HG02885 (cell line): ENCODE measurements at regions not wholly inside any gene's neighbourhood (a gene's known extent, or its start where the extent isn't known, plus 50 kb on each side); places are given as distances from the start of the nearest gene placed in this dataset.
"Not testable (repeated sequence)": the region's sequence is repeated elsewhere in the genome, so short reads cannot be mapped to it uniquely, and the experiment has no call there.

Source experiments
- ATAC-seq: cut with Tn5 transposase; IDR thresholded peaks from one replicate; pipeline ENCODE4 v1.9.1; 2021; ENCODE audit warnings: mild to moderate bottlenecking; ENCODE audit not compliant: unreplicated experiment, poor library complexity

- no peak for ATAC-seq
These were observed 165.1 kb upstream of the AFDN start for GRCh38 chr6:167661552-167662044.

GRCh38 chr6:167662075-167662880, 164.4 kb upstream of the AFDN start:
- ATAC-seq = no peak

- no peak for ATAC-seq
These were observed 163.9 kb upstream of the AFDN start for GRCh38 chr6:167662881-167663205.

GRCh38 chr6:167663316-167663715, 163.4 kb upstream of the AFDN start:
- no peak for ATAC-seq

- no peak for ATAC-seq
These were observed 162.8 kb upstream of the AFDN start for GRCh38 chr6:167663784-167664443.

GRCh38 chr6:167664678-167665660, 161.7 kb upstream of the AFDN start:
- ATAC-seq = no peak

- ATAC-seq = no peak
These were observed 160.9 kb upstream of the AFDN start for GRCh38 chr6:167665698-167666330.

GRCh38 chr6:167666571-167667203, 160.0 kb upstream of the AFDN start:
- ATAC-seq = no peak

- no peak for ATAC-seq
These were observed 159.3 kb upstream of the AFDN start for GRCh38 chr6:167667204-167668018.

GRCh38 chr6:167668019-167668753, 158.5 kb upstream of the AFDN start:
- no peak for ATAC-seq

GRCh38 chr6:167668754-167669552, 157.8 kb upstream of the AFDN start:
- ATAC-seq = no peak

GRCh38 chr6:167669553-167669849, 157.2 kb upstream of the AFDN start:
- no peak for ATAC-seq

GRCh38 chr6:167669870-167670802, 156.6 kb upstream of the AFDN start:
- ATAC-seq = no peak

GRCh38 chr6:167670938-167671338, 155.8 kb upstream of the AFDN start:
- ATAC-seq = no peak

GRCh38 chr6:167671379-167671976, 155.2 kb upstream of the AFDN start:
- ATAC-seq = not testable (repeated sequence)

- ATAC-seq = no peak
These were observed 154.6 kb upstream of the AFDN start for GRCh38 chr6:167671977-167672687.
